ENCODE measurements at regions not wholly inside any gene's neighbourhood (a gene's known extent, or its start where the extent isn't known, plus 50 kb on each side); places are given as distances from the start of the nearest gene placed in this dataset.
"Not testable (repeated sequence)": the region's sequence is repeated elsewhere in the genome, so short reads cannot be mapped to it uniquely, and the experiment has no call there.

DNA sequence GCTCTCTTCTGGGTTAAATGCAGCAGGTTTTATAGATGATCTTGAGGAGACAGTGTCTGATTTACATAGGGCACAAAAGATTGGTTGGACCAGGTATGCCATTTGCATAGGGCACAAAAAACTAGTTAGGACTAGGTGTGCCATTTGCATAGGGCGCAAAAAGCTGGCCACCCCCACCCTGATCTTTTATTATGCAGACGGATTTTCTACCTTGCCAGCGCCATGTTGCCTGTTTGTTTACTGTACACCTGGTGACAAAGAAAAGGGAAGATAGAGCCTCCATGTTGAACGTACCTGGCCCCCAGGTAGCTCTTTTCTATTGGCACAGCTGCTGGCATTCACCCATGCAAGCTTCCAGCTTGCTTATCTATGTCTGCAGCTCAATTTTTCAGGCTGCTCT, 790.4 kb downstream of the TTLL7 start:
- DNase-seq = not testable (repeated sequence)

DNA sequence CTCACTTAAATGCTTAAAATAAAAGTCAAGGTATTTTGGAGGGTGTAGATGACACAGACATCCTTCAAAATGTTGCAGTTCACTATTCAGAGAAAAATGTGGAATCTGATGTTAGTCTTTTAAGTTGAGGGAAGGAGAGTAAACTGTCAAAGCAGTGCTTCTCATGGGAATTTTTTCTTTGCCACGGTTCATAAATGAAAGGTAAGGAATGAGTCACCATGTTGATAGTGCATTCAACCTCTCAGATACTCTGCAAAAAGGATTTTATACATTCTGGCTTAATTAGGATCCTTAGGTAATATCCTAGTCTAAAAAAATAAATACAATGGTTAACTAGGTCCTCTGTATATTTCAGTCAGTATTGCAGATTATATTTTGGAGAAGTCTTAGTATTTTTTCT, 804.3 kb downstream of the TTLL7 start:
- not testable (repeated sequence) for DNase-seq

DNA sequence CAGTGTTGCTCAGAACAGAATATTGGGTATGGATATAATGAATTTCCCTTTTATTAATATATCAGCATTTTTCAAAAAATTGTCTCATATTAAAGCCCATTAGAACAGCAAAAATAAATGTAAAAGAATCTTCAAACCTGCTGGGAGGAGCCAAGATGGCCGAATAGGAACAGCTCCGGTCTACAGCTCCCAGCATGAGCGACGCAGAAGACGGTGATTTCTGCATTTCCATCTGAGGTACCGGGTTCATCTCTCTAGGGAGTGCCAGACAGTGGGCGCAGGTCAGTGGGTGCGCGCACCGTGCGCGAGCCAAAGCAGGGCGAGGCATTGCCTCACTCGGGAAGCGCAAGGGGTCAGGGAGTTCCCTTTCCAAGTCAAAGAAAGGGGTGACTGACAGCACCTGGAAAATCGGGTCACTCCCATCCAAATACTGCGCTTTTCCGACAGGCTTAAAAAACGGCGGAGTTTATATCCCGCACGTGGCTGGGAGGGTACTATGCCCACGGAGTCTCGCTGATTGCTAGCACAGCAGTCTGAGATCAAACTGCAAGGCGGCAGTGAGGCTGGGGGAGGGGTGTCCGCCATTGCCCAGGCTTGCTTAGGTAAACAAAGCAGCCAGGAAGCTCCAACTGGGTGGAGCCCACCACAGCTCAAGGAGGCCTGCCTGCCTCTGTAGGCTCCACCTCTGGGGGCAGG, 816.8 kb downstream of the TTLL7 start:
- DNase-seq = peak; percentile 57

- DNase-seq = peak; percentile 4
These were observed 818.3 kb downstream of the TTLL7 start for GRCh38 chr1:83180621-83181020.

- not testable (repeated sequence) for DNase-seq
These were observed 831.3 kb downstream of the TTLL7 start for GRCh38 chr1:83167634-83168033.

DNA sequence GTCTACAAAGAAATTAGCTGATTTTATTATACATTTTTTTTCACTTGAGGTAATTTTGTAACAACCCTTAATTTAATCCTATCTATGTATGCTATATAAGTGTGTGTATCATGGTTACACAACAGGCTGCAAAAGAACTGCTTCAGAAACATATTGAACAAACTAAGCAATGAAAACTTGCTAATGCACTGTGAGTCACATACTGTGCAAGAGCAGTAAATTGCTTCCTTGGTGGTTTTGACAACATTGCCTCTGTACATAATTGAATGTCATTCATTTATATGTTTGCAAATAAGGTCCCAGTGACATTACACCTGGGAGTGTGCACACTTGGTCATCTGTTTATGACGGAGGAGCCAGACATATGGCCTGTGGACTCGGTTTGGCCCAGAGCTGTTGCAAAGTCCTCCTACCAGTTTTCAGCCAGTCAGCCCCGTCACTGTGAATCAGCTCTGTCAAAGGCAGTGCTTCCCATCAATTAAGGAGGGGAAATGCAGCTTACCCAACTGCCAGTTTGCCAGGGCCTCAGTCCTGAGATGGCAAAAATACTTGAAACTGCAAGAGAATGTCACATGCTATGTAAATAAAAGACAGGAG, 835.0 kb downstream of the TTLL7 start:
- not testable (repeated sequence) for DNase-seq

DNA sequence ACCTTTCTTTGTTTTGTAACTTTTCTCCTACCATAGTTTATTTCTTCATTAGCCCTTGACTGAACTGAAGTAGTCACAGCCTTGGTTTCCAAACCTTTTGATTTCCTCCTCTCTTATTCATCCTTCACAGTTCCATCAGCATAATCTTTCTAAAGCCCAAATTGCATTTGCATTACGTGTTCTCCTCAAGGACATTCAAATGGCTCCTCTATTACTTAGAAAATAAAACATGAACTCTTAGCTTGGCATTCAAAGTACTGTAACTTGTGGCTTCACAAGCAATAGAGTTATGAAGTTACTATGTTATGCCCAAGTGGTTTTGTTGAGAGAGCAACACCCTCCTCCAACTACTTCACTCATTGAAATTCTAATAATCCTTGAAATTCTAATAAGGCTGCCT, 840.0 kb downstream of the TTLL7 start:
- DNase-seq = not testable (repeated sequence)

GRCh38 chr1:83154306-83154705, 844.6 kb downstream of the TTLL7 start:
- DNase-seq = not testable (repeated sequence)

DNA sequence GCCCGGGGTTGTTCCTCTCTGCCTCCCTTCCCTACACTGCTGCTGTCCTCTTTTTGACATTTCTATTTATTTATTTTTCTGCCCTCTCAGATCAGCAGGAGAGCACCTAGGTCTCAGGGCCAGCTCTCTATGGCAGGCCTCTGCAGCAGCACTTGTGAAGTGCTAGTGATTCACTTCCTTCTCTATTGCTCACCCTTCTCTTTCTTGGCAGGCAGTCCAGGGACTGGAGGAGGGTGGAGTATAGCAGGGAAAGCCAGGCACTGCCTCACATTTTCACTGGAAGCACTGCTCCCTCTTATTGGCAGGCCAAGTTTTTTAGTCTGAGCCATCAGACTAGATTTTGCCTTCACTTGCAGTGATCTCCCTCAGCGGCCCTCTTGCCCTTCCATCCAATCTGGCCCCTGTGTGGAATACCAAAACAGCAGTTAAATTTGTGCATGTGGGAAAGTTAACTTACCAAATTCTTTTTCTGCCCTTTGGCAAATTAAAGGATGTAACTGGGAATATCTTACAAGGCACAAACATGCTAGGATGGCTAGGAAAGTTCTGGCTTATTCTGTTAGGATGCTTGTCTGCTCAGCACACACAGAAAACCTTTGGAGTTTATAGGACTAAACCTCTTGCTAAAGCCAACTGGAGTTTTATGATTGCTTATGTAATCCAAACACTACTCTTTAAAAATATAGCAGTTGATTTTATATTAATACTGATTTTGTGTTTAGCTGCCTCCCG, 847.6 kb downstream of the TTLL7 start:
- not testable (repeated sequence) for DNase-seq

DNA sequence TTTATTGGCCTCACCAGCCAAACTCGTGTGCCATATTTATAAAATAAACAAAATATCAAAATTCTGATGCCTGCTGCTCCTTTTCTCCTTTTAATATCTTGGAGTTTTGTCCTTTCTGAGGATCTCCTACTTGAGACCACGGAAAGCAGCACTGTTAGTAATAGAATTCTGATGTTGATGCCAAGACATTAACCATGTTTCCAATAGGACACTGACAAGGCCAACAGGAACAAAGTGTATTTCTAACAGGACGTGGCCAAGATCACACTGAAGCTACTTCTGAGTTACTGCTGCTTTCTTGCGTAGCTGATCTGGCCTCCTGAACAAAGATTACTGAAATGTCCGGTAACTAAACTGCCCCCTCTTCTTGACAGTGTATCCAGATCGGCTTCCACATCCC, 848.5 kb downstream of the TTLL7 start:
- not testable (repeated sequence) for DNase-seq

GRCh38 chr1:83145820-83146219, 853.1 kb downstream of the TTLL7 start:
- DNase-seq = not testable (repeated sequence)

DNA sequence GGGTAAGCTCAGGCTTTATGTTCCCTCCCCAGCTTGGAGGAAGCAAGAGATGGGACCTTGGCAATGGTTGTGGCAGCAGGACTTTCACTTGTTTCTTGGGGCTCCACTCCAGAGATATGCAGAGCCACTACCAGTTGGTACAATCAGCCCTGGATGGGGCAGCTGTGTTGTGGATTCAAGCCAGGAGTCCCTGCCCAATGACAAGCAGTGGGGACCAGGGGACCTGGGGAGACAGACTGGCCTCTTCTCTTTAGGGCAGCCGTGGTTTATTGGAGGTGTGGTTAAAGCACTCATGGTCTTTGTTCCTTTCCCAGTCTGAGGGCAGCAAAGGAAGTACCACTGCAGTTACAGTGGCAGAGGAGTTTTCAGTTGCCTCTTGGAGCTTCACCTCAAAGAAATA, 856.1 kb downstream of the TTLL7 start:
- not testable (repeated sequence) for DNase-seq

DNA sequence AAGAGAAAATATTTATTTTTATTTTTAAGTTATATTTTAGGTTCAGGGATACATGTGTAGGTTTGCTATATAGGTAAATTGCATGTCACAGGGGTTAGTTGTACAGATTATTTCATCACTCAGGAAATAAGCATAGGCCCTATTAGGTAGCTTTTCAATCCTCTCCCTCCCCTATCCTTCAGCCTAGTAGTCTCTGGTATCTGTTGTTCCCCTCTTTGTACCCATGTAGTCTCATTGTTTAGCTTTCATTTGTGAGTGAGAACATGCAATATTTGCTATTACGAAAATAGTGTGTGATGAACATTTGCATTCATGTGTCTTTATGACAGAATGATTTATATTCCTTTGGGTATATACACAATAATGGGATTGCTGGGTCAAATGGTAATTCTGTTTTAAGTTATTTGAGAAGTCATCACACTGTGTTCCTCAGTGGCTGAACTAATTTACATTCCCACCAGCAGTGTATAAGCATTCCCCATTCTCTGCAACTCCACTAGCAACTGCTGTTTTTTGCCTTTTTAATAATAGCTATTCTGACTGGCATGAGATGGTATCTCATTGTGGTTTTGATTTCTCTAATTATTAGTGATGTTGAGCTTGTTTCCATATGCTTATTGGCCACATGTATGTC, 863.3 kb downstream of the TTLL7 start:
- DNase-seq = not testable (repeated sequence)

DNA sequence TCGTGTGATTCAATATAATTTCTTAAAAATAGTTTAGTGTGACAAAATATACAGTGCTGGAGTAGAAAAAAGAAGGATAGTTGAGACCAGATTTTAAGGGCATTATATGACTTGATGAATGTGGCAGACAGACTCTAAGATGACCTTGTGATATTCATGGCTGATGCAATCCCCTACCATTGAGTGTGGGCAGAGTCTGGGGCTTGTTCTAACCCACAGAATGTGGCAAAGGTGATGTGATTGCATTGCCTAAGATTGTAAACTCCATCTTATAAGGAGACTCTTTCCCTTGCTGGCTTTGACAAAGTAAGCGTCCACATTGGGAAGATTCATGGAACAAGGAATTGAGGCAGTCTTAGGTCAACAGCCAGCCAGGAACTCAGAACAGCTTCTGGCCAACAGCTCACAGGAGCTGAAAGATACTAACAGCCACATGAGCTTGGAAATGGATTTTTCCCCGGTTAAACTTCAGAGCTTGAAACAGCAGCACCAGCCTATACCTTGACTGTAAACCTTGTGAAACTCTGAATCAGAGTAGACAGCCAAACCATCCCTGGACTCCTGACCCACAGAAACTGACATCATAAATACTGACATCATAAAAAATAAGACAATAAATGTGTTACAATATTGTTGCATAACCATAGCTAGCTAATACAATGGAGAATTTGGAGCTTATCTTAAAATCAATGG, 864.5 kb downstream of the TTLL7 start:
- DNase-seq = not testable (repeated sequence)

DNA sequence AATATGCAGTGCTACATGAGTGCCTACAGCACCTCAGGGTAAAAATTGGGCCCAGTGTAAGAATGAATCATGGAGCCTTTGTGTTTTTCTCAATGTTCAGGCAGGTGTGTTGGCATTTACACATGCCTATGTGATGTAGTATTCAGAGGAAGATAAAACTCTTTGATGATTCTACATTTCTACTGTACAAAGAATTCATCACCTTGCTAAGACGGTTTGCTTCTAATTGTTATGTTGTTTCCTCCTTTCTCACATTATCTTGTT, 867.3 kb downstream of the TTLL7 start:
- no peak for DNase-seq

DNA sequence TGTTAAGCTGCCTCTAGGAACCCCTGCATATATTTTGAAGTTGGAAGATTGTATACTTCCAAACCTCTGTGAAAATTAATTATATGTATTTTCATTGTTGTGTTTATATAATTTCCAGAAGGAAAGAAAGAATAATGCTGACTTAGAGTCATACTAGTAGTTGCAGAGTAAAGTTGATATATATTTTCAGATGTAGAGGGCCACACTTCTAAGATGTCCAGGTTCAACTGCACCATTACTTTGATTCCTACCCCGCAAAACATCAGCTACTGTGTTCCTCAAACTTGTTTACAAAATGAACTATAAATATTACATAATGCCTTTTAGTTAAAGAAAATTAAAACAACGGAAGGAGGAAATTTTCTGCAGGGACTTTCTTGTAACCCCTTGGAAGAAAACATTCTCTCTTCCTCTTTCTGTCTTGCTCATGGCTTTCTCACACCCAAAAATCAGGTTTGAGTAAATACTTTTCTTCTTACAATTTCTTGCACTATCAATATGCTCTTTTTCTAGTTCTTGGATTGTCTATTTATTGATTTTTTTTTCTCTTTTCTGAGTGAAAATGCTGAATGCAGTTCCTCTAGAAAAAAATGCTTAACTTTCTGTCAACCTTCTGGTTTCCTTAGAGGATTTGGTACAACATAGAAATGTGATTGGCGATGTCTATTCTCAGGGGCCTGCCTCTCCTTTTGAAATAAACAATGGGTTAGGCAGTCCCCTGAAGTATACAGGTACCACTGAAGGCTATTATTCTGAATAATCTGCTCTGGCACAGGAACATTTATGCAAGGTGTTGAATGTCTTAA, 867.8 kb downstream of the TTLL7 start:
- no peak for DNase-seq

DNA sequence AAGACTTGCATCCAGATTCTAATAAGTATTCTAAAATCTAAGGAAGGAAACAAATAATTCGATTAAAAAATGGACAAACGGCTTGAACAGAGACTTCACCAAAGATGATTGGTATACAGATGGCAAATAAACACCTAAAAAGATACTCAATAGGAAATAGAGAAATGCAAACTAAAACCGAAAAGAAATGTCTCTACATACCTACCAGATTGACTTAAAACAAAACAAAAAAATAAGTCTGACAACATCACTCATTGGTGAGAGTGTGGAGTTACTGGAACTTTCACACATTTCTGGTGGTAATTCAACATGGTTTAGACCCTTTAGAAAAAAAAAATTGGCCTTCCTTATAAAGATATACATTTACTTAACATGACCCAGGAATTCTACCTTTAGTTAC, 869.8 kb downstream of the TTLL7 start:
- no peak for DNase-seq

DNA sequence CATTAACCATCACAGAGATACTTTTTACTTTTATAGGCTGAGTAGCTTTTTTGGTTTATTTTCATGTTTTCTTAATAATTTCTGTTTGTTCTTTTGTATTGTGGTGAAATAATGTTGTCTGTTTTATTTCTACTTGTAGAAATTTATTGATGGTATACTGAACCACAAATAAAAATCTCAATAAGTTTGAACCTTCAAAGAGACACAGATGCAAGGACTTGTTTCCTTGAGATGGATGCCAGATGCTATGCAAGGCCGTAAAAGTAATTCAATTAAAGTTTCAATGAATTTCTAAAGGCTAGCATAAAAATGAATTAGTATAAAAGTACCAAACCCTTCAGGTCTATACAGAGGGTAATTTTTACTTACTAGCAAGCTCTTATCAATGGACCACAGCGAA, 873.5 kb downstream of the TTLL7 start:
- no peak for DNase-seq

GRCh38 chr1:83123019-83123418, 875.9 kb downstream of the TTLL7 start:
- DNase-seq = no peak

DNA sequence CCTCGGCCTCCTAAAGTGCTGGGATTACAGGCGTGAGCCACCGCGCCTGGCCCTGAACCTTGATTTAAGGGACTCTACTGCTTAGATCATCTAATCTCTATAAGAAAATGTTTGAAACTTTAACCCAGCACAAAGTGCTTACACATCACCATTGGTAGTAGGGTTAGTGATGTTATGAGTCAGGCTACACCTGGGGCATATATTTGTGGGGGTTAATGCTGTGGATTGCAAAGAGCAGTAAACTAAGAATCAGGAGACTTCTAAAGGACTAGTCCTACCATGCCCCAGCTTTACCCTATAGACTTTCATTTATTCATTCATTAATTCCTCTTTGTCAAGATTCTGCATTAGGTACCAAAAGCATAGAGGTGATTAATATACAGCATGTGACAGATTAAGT, 880.5 kb downstream of the TTLL7 start:
- DNase-seq = no peak

DNA sequence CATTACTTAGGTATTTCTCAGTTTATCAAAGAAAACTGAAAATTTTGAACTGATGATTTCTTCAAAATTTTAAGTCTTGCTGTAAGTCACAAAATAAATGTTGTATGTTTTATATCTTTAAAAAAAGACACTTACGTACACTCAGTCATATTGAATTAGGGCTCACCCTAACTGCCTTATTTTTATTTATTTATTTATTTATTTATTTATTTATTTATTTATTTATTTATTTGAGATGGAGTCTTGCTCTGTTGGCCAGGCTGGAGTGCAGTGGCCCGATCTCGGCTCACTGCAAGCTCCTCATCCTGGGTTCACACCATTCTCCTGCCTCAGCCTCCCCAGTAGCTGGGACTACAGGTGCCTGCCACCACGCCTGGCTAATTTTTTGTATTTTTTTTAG, 881.9 kb downstream of the TTLL7 start:
- DNase-seq = not testable (repeated sequence)

DNA sequence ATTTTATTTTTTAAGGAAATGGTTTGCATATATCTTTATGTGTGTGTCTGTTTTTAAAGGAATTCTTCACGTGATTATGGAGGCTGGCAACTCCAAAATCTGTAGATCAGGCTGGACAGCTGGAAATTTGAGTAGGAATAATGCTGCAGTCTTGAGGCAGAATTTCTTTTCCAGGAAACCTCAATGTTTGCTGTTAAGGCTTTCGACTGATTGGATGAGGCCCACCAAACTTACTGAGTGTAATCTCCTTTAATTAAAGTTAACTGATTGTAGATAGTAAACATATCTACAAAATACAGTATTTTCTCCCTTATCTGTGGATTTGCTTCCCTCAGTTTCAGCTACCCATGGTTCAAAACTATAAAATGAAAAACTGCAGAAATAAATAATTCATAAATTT, 883.1 kb downstream of the TTLL7 start:
- DNase-seq = no peak
